Activated CD8-positive, alpha-beta memory T cell treated with anti-CD3 and anti-CD28 coated beads for 36 hours (primary cell): ENCODE measurements at regions not wholly inside any gene's neighbourhood (a gene's known extent, or its start where the extent isn't known, plus 50 kb on each side); places are given as distances from the start of the nearest gene placed in this dataset.
"Not testable (repeated sequence)": the region's sequence is repeated elsewhere in the genome, so short reads cannot be mapped to it uniquely, and the experiment has no call there.

Source experiments
- CTCF ChIA-PET: fragments of 350-600 bp; sonication (Branson Sonifier 250); formaldehyde crosslinking; loops from one replicate; lab custom pipeline; 2021; ENCODE audit warnings: antibody characterized with exemption; lab: Charles Lee
- POLR2A ChIA-PET: fragments of 350-600 bp; sonication (Branson Sonifier 250); formaldehyde crosslinking; loops from one replicate; lab custom pipeline; 2021; ENCODE audit warnings: antibody characterized with exemption; lab: Charles Lee

GRCh38 chr3:117045143-117045542, 335.6 kb downstream of the TUSC7 start:
- ChIA-PET CTCF (no interaction called here), POLR2A (no interaction called here)

GRCh38 chr3:117047951-117048705, 338.5 kb downstream of the TUSC7 start:
- ChIA-PET POLR2A (no interaction called here), CTCF (no interaction called here)

GRCh38 chr3:117052395-117052794, 342.8 kb downstream of the TUSC7 start:
- ChIA-PET CTCF (no interaction called here), POLR2A (no interaction called here)

GRCh38 chr3:117054556-117054955, 345.0 kb downstream of the TUSC7 start:
- POLR2A ChIA-PET = no interaction called here
- CTCF ChIA-PET = no interaction called here

DNA sequence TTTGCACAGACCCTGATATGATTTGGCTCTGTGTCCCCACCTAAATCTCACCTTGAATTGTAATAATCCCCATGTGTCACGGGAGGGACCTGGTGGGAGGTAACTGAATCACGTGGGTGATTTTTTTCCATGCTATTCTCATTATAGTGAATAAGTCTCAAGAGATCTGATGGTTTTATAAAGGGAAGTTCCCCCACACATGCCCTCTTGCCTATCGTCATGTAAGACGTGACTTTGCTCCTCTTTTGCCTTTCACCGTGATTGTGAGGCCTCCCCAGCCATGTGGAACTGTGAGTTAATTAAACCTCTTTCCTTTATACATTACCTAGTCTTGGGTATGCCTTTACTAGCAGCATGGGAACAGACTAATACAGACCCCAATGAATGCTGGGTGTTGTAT, 347.4 kb downstream of the TUSC7 start:
- POLR2A ChIA-PET = not testable (repeated sequence)
- CTCF ChIA-PET = interaction anchor here (0.7 kb wide), 1 partner anchor 39 kb away, joined by 3 read pairs; no protein-coding TSS in a partner anchor

DNA sequence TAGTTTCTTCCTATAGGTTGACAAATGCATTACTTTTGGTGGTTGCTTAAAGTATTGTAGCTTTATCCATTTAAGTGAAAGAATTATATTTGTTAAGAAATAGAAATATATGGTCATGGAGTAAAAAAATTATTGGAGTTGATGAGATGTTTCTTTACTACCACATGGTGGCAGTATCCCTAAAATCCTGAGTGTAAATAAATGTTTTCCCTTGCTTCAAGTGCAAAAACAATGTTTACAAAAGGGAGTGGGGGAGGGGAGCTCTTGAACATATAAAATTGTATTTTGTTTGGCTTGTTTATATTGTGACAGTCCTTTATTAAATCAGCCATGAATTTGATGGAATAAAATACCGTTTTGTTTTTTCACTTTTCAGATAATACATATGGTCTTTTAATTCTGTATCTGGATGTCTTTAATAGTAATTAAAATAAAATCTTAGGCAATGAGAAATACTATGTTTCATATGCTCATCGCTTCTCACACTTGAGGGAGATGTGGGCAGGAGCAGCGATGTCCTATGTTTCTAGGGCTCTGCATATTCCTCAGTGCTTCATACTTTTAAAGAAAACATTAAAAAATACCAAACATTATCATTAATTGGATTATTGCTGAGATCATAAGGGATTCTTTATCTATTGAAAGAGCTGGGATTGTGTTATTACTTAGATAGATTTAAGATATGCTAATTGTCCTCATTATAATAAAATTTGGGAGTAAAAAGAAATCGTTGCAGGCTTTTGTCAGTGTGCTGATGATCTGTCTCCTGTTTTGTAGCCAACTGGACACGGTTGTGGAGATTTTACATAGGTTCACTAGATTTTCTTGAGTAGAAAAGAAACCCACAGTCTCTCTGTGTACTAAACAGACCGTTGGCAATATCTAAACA, 349.7 kb downstream of the TUSC7 start:
- ChIA-PET CTCF (no interaction called here), POLR2A (no interaction called here)

- ChIA-PET CTCF (no interaction called here), POLR2A (no interaction called here)
Measured at GRCh38 chr3:117059956-117060270, 350.3 kb downstream of the TUSC7 start.

GRCh38 chr3:117063930-117064329, 354.4 kb downstream of the TUSC7 start:
- ChIA-PET CTCF (no interaction called here), POLR2A (no interaction called here)

- ChIA-PET POLR2A (no interaction called here), CTCF (no interaction called here)
Measured at GRCh38 chr3:117068301-117068700, 358.7 kb downstream of the TUSC7 start.

DNA sequence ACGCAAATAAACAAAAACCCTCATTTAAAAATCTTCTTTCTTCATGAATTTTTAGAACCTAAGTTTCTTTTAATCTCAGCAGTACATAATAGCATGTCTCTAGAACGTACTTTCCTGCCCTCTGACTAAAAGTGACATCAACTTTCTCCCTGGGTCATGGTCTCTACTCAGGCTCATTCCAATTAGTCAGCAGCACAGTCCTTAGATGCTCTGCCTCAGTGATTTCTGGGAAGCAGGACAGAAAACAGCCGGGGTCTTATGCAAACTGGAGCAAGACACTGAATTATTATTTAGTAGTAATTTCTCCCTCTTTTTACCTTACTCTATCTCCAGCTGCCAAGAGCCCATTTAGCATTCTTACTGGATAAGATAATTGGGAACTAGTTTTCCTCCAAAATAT, 365.2 kb downstream of the TUSC7 start:
- POLR2A ChIA-PET = no interaction called here
- CTCF ChIA-PET = no interaction called here

DNA sequence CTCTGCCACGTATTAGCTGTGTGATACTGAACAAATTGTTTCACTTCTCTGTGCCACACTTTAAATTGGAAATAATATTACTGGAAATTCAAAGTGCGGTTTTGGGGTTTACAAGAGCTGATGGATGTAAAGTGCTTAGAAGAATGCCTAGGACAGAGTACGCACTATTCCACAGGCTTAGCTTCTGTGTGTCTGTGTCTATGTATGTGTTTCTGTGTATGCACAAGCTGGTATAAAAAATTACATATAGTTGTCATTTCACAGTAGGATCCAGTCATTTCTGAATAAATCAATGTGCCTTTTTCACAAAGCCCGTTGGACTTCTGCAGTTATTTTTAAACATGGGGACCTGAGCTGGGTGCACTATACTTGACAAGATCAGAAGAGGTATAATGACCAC, 370.4 kb downstream of the TUSC7 start:
- ChIA-PET CTCF (no interaction called here), POLR2A (no interaction called here)

GRCh38 chr3:117080872-117081271, 371.3 kb downstream of the TUSC7 start:
- ChIA-PET POLR2A (no interaction called here), CTCF (interaction anchor here (1.3 kb wide), 1 partner anchor 10 kb away, joined by 3 read pairs; no protein-coding TSS in a partner anchor)

DNA sequence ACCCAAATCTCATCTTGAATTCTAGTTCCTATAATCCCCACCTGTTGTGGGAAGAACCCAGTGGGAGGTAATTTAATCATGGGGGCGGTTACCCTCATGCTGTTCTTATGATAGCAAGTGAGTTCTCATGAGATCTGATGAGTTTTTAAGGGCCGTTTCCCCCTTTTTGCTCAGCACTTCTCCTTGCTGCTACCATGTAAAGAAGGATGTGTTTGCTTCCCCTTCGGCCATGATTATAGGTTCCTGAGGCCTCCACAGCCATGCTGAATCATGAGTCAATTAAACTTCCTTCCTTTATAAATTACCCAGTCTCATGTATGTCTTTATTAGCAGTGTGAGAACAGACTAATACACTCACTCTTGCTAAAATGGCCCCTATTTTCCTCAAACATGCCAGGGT, 374.7 kb downstream of the TUSC7 start:
- CTCF ChIA-PET = no interaction called here
- POLR2A ChIA-PET = no interaction called here

DNA sequence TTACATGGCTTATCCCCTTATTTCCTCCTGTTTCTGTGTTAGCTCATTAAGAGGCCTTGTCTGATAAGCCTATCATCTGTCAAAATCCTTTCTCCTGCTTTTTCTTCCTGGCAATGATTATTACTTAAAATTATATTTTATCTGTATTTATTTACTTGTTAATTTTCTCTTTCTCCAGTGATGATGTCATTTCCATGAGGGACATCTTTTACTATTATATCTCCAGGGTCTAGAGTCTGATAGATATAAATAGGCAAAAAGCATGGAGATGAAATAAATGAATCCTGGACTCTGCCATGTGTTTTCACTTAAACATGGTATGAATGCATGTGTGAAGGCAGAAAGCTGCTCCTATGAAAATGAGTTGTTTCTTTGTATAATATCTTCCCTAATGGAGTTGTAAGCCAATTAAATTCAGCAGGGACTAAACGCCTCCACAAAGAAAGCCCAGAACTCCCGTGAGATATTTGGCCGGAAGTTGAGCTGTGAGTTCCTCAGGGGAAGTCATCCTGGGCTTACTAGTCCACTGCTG, 375.2 kb downstream of the TUSC7 start:
- CTCF ChIA-PET = no interaction called here

DNA sequence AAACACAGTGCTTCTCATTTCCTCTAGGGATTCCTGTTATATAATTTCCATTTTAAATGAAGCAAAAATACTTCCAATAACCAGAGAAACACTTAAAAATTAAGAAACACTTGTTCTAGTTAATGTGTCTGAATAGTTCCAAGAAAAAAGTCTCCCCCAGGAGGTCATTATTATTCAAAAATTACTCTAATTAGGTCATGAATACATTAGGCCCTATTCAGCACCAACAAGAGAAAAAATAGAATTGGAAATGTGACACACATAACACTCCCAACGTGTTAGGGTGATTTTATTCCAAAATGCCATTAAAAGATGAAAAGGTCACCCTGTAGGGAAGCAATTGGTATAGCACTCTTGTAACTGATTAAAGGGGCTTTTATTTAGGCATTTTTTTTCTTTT, 382.1 kb downstream of the TUSC7 start:
- POLR2A ChIA-PET = no interaction called here
- CTCF ChIA-PET = no interaction called here

More for the DNA sequence above, 375.2 kb downstream of the TUSC7 start:
- POLR2A ChIA-PET = no interaction called here

DNA sequence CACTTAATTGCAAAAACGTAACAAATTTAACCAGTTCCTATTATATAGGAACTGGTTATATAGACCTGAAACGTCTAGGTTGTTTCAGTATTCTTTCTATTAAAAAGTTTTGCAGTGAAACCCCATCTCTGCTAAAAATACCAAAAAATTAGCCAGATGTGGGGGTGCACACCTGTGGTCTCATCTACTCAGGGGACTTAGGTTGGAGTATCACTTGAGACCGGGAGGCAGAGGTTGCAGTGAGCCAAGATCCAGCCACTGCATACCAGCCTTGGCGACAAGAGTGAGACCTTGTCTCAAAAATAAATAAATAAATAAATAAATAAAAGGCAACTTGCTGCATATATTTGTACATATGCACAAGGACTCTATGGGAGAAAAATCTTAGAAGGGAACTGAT, 387.0 kb downstream of the TUSC7 start:
- CTCF ChIA-PET = no interaction called here
- POLR2A ChIA-PET = no interaction called here

DNA sequence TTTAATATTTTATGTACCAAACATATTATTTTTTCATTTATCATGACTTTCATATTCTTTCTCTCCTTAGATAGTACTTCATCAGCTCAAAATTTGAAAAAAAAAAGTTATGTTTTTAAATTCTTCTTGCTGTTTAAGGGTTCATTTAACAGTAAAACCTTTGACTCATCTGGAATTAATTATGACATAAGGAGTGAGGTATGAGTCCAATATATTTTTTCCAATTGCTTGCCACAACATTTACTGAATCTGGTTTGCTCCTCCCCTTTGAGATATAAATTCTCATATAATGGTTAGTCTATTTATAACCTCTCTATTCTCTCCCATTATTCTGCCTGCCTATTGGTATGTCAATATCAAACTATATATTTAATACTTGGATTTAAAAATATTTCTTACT, 387.8 kb downstream of the TUSC7 start:
- ChIA-PET CTCF (no interaction called here), POLR2A (no interaction called here)

GRCh38 chr3:117101697-117102096, 392.1 kb downstream of the TUSC7 start:
- POLR2A ChIA-PET = no interaction called here
- CTCF ChIA-PET = no interaction called here

- ChIA-PET CTCF (no interaction called here), POLR2A (no interaction called here)
Measured at GRCh38 chr3:117102426-117102825, 392.8 kb downstream of the TUSC7 start.

- ChIA-PET POLR2A (no interaction called here), CTCF (no interaction called here)
Measured at GRCh38 chr3:117103675-117104074, 394.1 kb downstream of the TUSC7 start.

DNA sequence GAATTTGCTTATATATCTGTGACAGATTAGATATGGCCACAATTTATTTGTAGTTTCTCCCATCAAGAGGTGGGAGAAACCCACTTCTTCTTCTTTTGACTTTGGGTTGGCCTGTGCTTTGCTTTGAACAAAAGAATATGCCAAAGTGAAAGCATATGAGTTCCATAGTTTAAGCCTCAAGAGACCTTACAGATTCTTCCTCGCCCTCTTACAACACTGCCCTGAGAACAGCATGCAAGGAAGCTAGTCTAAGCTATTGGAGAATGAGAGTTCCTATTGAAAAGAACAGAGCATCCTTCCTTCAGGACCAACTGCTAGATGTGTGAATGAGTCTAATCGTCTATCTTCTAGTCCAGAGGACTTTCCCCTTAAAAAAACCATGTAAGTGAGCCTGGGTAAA, 394.8 kb downstream of the TUSC7 start:
- CTCF ChIA-PET = no interaction called here
- POLR2A ChIA-PET = no interaction called here
